ENCODE measurements at regions not wholly inside any gene's neighbourhood (a gene's known extent, or its start where the extent isn't known, plus 50 kb on each side); places are given as distances from the start of the nearest gene placed in this dataset.

DNA sequence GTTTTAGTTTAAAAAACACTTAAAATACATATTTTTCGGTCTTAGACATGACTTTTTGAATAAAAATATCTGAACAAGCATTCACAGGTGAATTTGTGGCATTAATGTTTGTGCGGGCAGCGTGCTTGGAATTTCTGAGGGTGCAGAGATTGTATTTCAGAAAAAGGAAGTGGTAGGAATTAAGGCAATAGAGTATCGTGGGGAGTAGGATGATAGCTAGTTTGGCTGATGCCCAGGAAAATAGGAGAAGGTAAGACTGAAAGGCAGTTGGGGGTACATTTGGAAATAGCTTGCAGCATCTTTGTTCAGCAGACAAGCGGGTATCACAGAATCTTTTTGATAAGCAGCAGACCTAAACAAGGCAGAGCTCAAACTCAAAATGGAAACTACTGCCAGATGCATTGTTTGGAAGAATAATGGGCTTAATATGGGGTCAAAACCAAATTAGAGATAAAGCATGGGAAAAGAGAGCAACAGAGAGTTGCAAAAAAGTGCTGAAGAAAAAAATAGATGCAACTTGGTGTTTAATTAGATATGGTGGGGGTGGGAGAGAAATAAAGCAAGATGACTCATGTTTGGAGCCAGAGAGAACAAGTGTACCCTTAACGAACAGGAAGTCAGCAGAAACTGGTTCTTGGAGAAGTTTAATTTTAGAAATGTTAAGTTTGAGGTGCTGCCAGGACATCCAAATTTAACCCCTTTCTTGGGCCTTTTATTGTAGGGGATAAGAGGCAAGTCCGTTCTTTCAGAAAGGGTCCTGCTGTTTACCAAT is 85.7 kb upstream of the ARRDC3 start:
- no peak for TF ChIP-seq POLR2A (IDR thresholded peaks at IDR 0.05)
- TF ChIP-seq, protein P1, sequence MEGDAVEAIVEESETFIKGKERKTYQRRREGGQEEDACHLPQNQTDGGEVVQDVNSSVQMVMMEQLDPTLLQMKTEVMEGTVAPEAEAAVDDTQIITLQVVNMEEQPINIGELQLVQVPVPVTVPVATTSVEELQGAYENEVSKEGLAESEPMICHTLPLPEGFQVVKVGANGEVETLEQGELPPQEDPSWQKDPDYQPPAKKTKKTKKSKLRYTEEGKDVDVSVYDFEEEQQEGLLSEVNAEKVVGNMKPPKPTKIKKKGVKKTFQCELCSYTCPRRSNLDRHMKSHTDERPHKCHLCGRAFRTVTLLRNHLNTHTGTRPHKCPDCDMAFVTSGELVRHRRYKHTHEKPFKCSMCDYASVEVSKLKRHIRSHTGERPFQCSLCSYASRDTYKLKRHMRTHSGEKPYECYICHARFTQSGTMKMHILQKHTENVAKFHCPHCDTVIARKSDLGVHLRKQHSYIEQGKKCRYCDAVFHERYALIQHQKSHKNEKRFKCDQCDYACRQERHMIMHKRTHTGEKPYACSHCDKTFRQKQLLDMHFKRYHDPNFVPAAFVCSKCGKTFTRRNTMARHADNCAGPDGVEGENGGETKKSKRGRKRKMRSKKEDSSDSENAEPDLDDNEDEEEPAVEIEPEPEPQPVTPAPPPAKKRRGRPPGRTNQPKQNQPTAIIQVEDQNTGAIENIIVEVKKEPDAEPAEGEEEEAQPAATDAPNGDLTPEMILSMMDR (IDR thresholded peaks at IDR 0.05): no peak
